ENCODE measurements at regions not wholly inside any gene's neighbourhood (a gene's known extent, or its start where the extent isn't known, plus 50 kb on each side); places are given as distances from the start of the nearest gene placed in this dataset.
"Not testable (repeated sequence)": the region's sequence is repeated elsewhere in the genome, so short reads cannot be mapped to it uniquely, and the experiment has no call there.

GRCh38 chr4:53721263-53721662, 130.0 kb upstream of the LNX1 start:
- intact Hi-C loops (cut with micrococcal nuclease), result no loop called here

- intact Hi-C loops (cut with micrococcal nuclease), result no loop called here
Observed at GRCh38 chr4:53720776-53721175, 129.5 kb upstream of the LNX1 start.

GRCh38 chr4:53717064-53717549, 125.8 kb upstream of the LNX1 start:
- intact Hi-C loops (cut with micrococcal nuclease), result no loop called here

GRCh38 chr4:53716471-53717063, 125.3 kb upstream of the LNX1 start:
- intact Hi-C loops (cut with micrococcal nuclease), result no loop called here

GRCh38 chr4:53716011-53716410, 124.7 kb upstream of the LNX1 start:
- intact Hi-C loops (cut with micrococcal nuclease), result no loop called here

- intact Hi-C loops (cut with micrococcal nuclease), result no loop called here
Observed at GRCh38 chr4:53714236-53715140, 123.2 kb upstream of the LNX1 start.

DNA sequence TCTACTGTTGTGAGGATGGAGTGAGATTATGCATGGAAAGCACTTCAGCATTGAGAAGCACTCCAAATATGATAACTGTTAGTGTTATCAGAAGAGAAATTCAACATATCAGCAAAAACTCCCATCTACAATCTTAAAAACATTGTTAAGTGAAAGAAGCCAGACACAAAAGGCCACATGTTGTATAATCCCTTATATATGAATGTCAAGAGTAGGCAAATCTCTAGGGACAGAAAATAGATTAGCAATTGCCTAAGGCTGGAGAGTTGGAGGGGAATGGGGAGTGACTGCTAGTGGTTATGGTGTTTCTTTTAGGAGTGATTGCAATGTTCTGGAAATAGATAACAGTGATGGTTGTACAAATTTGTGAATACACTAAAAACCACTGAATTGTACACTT, 122.5 kb upstream of the LNX1 start:
- intact Hi-C loops (cut with micrococcal nuclease), result no loop called here

DNA sequence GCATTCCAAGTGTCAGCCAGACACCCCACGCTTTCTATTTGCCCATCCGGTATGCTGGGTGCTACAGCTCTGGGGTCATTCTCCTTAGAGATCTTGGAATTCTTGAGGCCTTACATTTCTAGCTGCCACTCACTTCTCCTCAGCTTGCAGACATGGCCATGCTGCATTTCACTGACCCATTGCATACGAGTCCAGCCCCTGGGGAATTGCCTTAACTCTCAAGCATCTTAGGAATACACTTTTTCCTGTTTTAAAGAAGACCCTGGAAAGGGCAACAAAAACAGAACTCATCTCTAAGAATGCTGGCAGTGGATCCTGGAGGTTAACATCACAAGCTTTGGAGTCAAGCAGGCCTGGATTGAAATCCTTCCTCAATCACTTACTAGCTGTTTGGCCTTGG, 122.0 kb upstream of the LNX1 start:
- intact Hi-C loops (cut with micrococcal nuclease), result no loop called here

DNA sequence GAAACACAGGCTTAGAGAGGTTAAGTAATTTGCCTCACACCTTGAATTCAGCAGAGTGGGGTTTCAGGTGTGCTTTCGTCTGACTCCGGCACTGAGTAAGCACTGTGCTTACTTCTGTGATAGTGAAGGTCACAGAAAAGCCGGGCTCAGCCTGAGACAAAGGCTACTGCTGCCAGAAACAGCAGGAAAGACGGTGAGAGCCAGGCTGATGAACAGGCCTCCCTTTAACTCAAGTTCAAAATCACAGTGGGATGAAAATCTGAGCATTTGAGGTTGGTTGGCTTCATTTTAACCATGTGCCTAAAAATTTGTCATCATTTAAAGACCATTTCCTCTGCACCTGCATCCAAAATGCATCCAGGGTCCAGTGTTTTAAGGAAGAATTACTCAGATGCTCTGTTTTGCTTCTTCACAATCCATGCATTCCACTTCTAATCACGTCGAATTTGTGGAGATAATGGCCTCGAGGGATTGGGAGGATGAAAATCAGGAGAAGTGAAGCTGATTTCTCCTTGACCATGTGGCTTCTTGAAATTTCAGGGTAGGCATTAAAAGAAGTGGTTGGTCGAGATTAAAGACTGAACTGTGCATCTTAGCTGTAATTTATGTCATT, 121.2 kb upstream of the LNX1 start:
- intact Hi-C loops (cut with micrococcal nuclease), result no loop called here

DNA sequence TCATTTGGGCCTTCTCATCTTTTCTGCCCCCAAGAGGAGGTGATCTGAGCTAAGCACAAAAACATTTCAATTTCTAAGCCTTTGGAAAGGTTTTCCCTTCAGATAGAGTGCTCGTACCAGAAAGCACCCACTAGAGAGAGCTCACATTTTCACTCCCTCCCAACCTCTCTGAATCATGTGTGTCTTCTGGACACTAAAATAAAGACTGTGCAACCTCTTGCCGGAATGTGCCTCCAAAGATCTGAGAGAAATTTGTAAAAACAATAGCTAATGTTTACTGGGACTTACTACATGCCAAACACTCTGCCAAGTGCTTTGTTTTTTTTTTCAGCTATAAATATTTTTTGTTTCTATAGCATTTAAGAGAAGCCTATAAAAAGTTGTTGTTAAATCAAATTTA, 120.6 kb upstream of the LNX1 start:
- intact Hi-C loops (cut with micrococcal nuclease), result no loop called here

DNA sequence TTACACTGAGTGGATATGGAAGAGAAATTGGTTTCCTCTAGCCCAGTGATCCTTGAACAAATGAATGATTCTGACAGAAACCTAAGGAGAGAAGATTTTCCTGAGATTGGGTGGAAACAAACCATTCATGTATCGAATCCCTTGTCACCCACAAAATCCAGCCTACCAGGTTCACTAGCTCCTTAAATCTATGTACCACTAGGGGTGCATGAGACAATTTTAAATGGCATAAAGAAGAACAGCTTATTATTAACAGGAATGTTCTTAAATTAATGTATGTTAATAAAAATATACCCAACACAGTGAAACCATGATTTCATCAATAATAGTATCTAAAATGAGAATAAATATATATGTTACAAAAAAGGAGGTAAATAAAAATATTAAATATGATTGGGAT, 118.4 kb upstream of the LNX1 start:
- intact Hi-C loops (cut with micrococcal nuclease), result loop anchor here (10.0 kb wide), 1 partner anchor 525 kb away; no protein-coding TSS in a partner anchor

GRCh38 chr4:53707491-53707890, 116.2 kb upstream of the LNX1 start:
- intact Hi-C loops (cut with micrococcal nuclease), result loop anchor here (10.0 kb wide), 1 partner anchor 527 kb away; no protein-coding TSS in a partner anchor

DNA sequence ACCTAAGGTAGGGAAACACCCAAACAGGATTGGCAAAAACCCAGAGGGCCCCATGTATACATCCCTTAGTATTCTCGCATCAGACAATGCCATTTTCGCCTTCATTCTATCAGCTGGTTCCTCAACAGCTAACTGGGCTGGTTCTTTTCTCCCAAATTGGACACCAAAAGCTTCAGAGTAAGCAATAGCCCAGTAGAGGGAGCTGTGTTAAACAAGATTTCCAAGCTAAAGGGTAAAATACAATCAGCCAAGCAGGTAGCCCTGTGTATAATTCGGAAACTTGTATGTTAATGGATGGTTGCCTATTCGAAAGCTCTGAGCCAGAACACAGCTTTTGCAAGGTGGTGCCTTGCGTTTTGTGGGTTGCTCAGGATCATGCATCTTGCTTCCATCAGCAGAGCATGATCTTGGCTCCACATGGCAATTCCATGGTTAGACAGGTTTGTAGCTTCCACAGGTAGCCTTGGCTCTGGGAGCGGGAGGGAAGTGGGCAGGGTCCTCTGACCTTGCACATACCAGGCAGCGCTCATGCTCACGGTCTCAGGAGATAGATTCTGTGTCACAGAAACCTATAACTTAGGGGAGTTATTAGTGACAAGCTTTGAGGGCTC, 115.2 kb upstream of the LNX1 start:
- intact Hi-C loops (cut with micrococcal nuclease), result loop anchor here (10.0 kb wide), 1 partner anchor 528 kb away; no protein-coding TSS in a partner anchor

- intact Hi-C loops (cut with micrococcal nuclease), result loop anchor here (10.0 kb wide), 1 partner anchor 529 kb away; no protein-coding TSS in a partner anchor
Observed at GRCh38 chr4:53705972-53706371, 114.7 kb upstream of the LNX1 start.

- intact Hi-C loops (cut with micrococcal nuclease), result loop anchor here (10.0 kb wide), 1 partner anchor 530 kb away; no protein-coding TSS in a partner anchor
Observed at GRCh38 chr4:53705151-53705764, 114.0 kb upstream of the LNX1 start.

GRCh38 chr4:53704329-53704728, 113.0 kb upstream of the LNX1 start:
- intact Hi-C loops (cut with micrococcal nuclease), result loop anchor here (10.0 kb wide), 1 partner anchor 530 kb away; no protein-coding TSS in a partner anchor

- intact Hi-C loops (cut with micrococcal nuclease), result loop anchor here (10.0 kb wide), 1 partner anchor 532 kb away; no protein-coding TSS in a partner anchor
Observed at GRCh38 chr4:53703267-53703655, 112.0 kb upstream of the LNX1 start.

DNA sequence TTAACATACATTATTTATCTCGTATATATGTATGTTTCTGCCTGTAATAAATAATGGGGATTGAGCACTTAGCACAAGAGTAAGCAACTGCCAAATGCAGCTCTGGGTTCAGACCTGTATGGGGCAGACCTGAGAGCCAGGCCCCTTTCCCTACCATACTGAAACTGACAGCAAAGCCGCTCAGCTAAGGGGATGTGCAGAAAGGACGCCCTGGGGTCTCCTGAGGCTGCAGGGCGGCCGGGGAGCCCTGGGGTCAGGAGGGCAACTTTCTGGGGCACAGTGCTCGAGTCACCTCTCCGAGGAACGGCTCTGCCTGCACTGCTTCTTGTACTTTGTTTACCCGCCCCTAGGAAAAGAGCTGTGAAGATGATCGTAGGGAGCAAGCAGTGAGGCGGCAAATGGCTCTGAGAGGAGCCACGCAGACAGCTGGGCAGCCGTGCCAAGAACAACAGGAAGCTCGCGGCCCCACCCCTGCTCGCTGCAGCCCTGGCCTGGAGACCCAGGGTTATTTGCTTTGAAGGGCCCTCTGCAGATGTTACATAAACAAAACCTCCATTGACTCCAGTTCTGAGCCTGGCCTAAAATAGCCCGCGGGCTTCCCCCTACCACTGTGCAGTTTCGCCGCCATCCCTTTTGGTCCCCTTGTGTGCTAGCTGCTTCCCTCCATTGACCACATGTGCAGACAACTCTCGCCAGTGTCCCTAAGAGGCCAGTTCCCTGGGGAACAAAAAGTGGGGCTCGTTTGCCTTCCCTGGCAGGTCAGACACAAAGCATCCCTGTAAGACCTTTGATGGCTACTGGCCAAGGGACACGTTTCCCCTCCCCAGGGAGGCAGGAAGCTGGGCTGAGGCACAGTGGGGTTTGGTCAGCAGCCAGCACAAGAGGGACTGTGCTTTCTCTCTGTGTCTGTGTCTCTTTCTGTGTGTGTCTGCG, 111.3 kb upstream of the LNX1 start:
- intact Hi-C loops (cut with micrococcal nuclease), result loop anchor here (10.0 kb wide), 1 partner anchor 532 kb away; no protein-coding TSS in a partner anchor

DNA sequence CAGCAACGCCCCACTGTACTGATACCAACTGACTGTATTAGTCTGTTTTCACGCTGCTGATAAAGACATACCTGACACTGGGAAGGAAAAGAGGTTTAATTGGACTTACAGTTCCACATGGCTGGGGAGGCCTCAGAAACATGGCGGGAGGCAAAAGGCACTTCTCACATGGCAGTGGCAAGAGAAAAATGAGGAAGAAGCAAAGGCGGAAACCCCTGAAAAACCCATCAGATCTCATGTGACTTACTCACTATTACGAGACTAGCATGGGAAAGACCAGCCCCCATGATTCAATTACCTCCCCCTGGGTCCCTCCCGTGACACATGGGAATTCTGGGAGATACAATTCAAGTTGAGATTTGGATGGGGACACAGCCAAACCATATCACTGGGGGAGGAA, 110.0 kb upstream of the LNX1 start:
- intact Hi-C loops (cut with micrococcal nuclease), result loop anchor here (10.0 kb wide), 1 partner anchor 534 kb away; no protein-coding TSS in a partner anchor

- intact Hi-C loops (cut with micrococcal nuclease), result not testable (repeated sequence)
Observed at GRCh38 chr4:53699310-53699709, 108.0 kb upstream of the LNX1 start.

Data from T-helper 2 cell treated with Interferon-gamma antibody and Interleukin-4, amounts not matched to agents 100 ng/mL and 5 ng/mL, for 36 hours (primary cell).